ENCODE measurements at regions not wholly inside any gene's neighbourhood (a gene's known extent, or its start where the extent isn't known, plus 50 kb on each side); places are given as distances from the start of the nearest gene placed in this dataset.

- TF ChIP-seq, protein P1, sequence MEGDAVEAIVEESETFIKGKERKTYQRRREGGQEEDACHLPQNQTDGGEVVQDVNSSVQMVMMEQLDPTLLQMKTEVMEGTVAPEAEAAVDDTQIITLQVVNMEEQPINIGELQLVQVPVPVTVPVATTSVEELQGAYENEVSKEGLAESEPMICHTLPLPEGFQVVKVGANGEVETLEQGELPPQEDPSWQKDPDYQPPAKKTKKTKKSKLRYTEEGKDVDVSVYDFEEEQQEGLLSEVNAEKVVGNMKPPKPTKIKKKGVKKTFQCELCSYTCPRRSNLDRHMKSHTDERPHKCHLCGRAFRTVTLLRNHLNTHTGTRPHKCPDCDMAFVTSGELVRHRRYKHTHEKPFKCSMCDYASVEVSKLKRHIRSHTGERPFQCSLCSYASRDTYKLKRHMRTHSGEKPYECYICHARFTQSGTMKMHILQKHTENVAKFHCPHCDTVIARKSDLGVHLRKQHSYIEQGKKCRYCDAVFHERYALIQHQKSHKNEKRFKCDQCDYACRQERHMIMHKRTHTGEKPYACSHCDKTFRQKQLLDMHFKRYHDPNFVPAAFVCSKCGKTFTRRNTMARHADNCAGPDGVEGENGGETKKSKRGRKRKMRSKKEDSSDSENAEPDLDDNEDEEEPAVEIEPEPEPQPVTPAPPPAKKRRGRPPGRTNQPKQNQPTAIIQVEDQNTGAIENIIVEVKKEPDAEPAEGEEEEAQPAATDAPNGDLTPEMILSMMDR (IDR thresholded peaks at IDR 0.05; ENCODE audit: unreplicated experiment): no peak
- Mint-ChIP-seq H3K9me3 (ENCODE audit: low read depth) (no peaks in the 10 kb centered on the region), H3K36me3 (ENCODE audit: insufficient read depth) (no peaks in the 10 kb centered on the region), H3K4me3 (ENCODE audit: low read depth) (no peak overlapping the region), H3K27me3 (no peaks in the 10 kb centered on the region), H3K27ac (no peak overlapping the region), H3K4me1 (ENCODE audit: low read depth) (no peaks in the 10 kb centered on the region)
- no peak for DNase-seq (ENCODE audit: low spot score, unreplicated experiment)
These were observed 402.1 kb downstream of the PDCD6IP start for GRCh38 chr3:34200576-34200975.

DNA sequence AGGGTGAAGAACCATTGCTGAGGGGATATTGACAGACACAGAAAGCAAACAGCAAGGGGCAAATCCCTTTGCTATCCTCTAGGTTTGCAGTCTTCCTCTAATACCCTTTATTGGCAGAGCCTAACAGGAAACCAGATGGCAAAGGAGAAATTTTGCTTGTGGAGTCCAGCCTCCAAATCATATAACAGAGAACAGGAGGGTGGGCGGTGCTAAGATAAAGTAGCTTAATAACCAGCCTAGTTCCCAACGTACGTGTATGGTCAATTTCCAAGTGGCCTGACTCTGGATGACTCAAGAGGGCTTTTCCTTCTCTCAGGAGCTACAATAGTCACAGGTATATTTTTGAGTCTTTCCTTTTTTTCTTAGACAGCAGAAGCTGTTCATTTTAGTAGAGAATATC is 404.5 kb downstream of the PDCD6IP start:
- TF ChIP-seq, protein P1 (IDR thresholded peaks at IDR 0.05; ENCODE audit: unreplicated experiment): no peak
- H3K4me1 Mint-ChIP-seq (ENCODE audit: low read depth): peaks cover 2% of the 10 kb centered on the region
- H3K4me3 Mint-ChIP-seq (ENCODE audit: low read depth): peak overlapping the region; percentile 14
- DNase-seq (ENCODE audit: low spot score, unreplicated experiment): no peak
- H3K9me3 Mint-ChIP-seq (ENCODE audit: low read depth): no peaks in the 10 kb centered on the region
- no peaks in the 10 kb centered on the region for H3K27me3 Mint-ChIP-seq
- peak overlapping the region; percentile 88 for H3K27ac Mint-ChIP-seq
- no peaks in the 10 kb centered on the region for H3K36me3 Mint-ChIP-seq (ENCODE audit: insufficient read depth)

- no peaks in the 10 kb centered on the region for H3K27me3 Mint-ChIP-seq
- peaks cover 2% of the 10 kb centered on the region for H3K4me1 Mint-ChIP-seq (ENCODE audit: low read depth)
- no peaks in the 10 kb centered on the region for H3K36me3 Mint-ChIP-seq (ENCODE audit: insufficient read depth)
- no peak overlapping the region for H3K27ac Mint-ChIP-seq
- H3K9me3 Mint-ChIP-seq (ENCODE audit: low read depth): no peaks in the 10 kb centered on the region
- peak overlapping the region; percentile 32 for H3K4me3 Mint-ChIP-seq (ENCODE audit: low read depth)
- no peak for DNase-seq (ENCODE audit: low spot score, unreplicated experiment)
- TF ChIP-seq, protein P1 (IDR thresholded peaks at IDR 0.05; ENCODE audit: unreplicated experiment): no peak
These were observed 405.0 kb downstream of the PDCD6IP start for GRCh38 chr3:34203386-34203785.

- H3K9me3 Mint-ChIP-seq (ENCODE audit: low read depth): no peaks in the 10 kb centered on the region
- no peak overlapping the region for H3K27ac Mint-ChIP-seq
These were observed 408.6 kb downstream of the PDCD6IP start for GRCh38 chr3:34207002-34207401.

DNA sequence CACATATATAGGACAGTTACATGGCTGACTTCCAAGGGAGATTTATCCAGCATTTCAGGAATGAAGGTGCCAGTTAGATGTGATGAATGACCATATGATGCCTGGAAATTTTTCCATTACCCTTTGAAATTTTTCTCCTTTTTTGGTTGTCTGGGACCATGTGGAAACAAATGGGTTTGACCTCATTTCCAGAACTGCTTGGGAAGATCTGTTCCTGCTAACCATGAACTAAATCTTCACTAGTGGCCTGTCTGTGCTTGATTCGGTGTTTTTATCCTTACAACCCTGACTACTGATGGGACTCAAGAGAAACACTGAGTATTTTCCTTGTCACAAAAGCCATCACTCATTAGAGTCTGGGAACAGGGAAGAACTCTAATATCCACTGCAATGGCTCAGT is 409.4 kb downstream of the PDCD6IP start:
- no peaks in the 10 kb centered on the region for H3K9me3 Mint-ChIP-seq (ENCODE audit: low read depth)
- no peak overlapping the region for H3K4me3 Mint-ChIP-seq (ENCODE audit: low read depth)
- H3K36me3 Mint-ChIP-seq (ENCODE audit: insufficient read depth): no peaks in the 10 kb centered on the region
- no peak overlapping the region for H3K27ac Mint-ChIP-seq
- DNase-seq (ENCODE audit: low spot score, unreplicated experiment): no peak
- peaks cover 2% of the 10 kb centered on the region for H3K4me1 Mint-ChIP-seq (ENCODE audit: low read depth)
- H3K27me3 Mint-ChIP-seq: no peaks in the 10 kb centered on the region
- TF ChIP-seq, protein P1 (IDR thresholded peaks at IDR 0.05; ENCODE audit: unreplicated experiment): no peak

More at GRCh38 chr3:34207002-34207401, 408.6 kb downstream of the PDCD6IP start:
- Mint-ChIP-seq H3K4me1 (ENCODE audit: low read depth) (peaks cover 2% of the 10 kb centered on the region), H3K36me3 (ENCODE audit: insufficient read depth) (no peaks in the 10 kb centered on the region), H3K27me3 (no peaks in the 10 kb centered on the region), H3K4me3 (ENCODE audit: low read depth) (no peak overlapping the region)
- TF ChIP-seq, protein P1 (IDR thresholded peaks at IDR 0.05; ENCODE audit: unreplicated experiment): no peak
- no peak for DNase-seq (ENCODE audit: low spot score, unreplicated experiment)
